RWPE1 (cell line): ENCODE measurements at regions not wholly inside any gene's neighbourhood (a gene's known extent, or its start where the extent isn't known, plus 50 kb on each side); places are given as distances from the start of the nearest gene placed in this dataset.
A peak's percentile ranks its signal among the peaks of the same experiment; 100 is the strongest.

Source experiments
- CTCF ChIA-PET: fragments of 350-600 bp; sonication (Branson Sonifier 250); formaldehyde crosslinking; extraction: SDS; loops from one replicate; lab custom pipeline; 2021; lab: Yijun Ruan, JAX
- POLR2A ChIA-PET: fragments of 400-600 bp; formaldehyde crosslinking; extraction: SDS; loops from one replicate; lab custom pipeline; 2020; ENCODE audit warnings: antibody characterized with exemption; ENCODE audit not compliant: low non-redundant PET; lab: Yijun Ruan, JAX
- DNase-seq: peaks from one replicate; pipeline ENCODE4 v3.0.0; 2012; ENCODE audit warnings: low spot score
- H3K27ac ChIP-seq: fragments of 450-650 bp; 2 replicates; pipeline ENCODE4 v1.5.1; 2017
- CTCF ChIP-seq: fragments of 450-650 bp; conservative IDR thresholded peaks from 2 replicates; pipeline ENCODE4 v1.5.1; 2017; ENCODE audit warnings: low read depth, mild to moderate bottlenecking

DNA sequence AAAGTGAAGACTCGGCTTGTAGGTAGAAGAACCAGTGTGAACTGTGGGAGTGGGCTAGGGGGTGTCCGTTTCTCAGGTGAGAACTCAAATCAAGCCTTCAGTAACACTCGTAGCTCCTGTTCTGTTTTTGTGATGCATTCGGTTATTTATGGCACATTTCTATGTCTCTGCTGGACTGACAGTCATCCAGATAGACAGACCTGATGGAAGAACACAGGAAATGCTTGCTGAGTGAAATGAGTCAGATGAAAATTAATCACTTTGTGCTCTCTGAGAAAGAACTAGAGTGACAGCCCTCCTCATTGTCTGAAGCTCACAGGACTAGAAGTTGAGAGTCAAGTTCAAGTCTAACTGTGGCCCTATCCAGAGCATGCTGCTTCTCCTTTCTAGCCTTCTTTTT, 360.1 kb upstream of the PLXNA2 start:
- TF ChIP-seq CTCF = no peak
- no peak overlapping the region for H3K27ac ChIP-seq
- DNase-seq = peak; percentile 61
- CTCF ChIA-PET = interaction anchor here (0.6 kb wide), 1 partner anchor 590 kb away, joined by 3 read pairs; no protein-coding TSS in a partner anchor
- POLR2A ChIA-PET = no interaction called here

GRCh38 chr1:208606959-208607358, 362.8 kb upstream of the PLXNA2 start:
- ChIA-PET POLR2A (no interaction called here), CTCF (no interaction called here)
- no peak for TF ChIP-seq CTCF
- DNase-seq = no peak
- no peak overlapping the region for H3K27ac ChIP-seq

GRCh38 chr1:208607616-208608015, 363.4 kb upstream of the PLXNA2 start:
- TF ChIP-seq CTCF = no peak
- POLR2A ChIA-PET = no interaction called here
- CTCF ChIA-PET = no interaction called here
- DNase-seq = no peak
- H3K27ac ChIP-seq = no peak overlapping the region

- H3K27ac ChIP-seq = no peak overlapping the region
- TF ChIP-seq CTCF = no peak
- CTCF ChIA-PET = no interaction called here
- no peak for DNase-seq
- POLR2A ChIA-PET = no interaction called here
Measured at GRCh38 chr1:208614610-208615009, 370.4 kb upstream of the PLXNA2 start.

DNA sequence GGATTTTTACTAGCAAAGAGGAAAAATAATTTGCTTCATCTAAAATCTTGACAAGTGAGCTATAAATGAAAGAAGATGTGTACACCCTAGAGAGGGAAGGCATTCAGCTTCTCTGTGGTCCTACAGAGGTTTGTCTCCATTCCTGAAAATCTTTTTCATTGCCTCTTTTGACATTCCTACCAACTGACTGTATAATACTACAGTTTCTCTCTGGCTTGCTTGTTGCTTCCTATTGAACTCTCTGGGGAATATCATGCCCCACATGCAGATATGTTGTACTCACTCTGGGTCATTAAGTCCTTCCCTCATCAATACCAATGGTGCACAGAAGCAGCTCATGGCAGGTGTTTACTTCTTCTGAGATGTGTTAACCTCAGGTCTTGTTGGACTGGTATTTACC, 371.2 kb upstream of the PLXNA2 start:
- POLR2A ChIA-PET = no interaction called here
- no peak for DNase-seq
- TF ChIP-seq CTCF = no peak
- H3K27ac ChIP-seq = no peak overlapping the region
- CTCF ChIA-PET = no interaction called here

DNA sequence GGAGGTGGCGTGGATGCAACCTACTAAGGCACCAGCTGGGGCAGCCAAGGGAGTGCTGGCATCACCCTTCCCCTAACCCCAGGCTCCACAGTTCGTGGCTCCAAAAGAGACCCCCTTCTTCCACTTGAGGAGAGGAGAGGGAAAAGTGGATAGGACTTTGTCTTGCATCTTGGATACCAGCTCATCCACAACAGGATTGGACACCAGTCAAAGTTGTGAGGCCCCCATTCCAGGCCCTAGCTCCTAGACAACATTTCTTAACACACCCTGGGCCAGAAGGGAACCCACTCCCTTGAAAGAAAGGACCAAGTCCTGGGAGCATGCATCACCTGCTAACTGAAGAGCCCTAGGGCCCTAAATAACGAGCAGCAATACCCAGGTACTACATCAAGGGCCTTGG, 372.6 kb upstream of the PLXNA2 start:
- POLR2A ChIA-PET = no interaction called here
- TF ChIP-seq CTCF = no peak
- no peak overlapping the region for H3K27ac ChIP-seq
- DNase-seq = no peak
- CTCF ChIA-PET = no interaction called here
